ENCODE measurements at regions not wholly inside any gene's neighbourhood (a gene's known extent, or its start where the extent isn't known, plus 50 kb on each side); places are given as distances from the start of the nearest gene placed in this dataset.
A peak's percentile ranks its signal among the peaks of the same experiment; 100 is the strongest.
"Not testable (repeated sequence)": the region's sequence is repeated elsewhere in the genome, so short reads cannot be mapped to it uniquely, and the experiment has no call there.

DNA sequence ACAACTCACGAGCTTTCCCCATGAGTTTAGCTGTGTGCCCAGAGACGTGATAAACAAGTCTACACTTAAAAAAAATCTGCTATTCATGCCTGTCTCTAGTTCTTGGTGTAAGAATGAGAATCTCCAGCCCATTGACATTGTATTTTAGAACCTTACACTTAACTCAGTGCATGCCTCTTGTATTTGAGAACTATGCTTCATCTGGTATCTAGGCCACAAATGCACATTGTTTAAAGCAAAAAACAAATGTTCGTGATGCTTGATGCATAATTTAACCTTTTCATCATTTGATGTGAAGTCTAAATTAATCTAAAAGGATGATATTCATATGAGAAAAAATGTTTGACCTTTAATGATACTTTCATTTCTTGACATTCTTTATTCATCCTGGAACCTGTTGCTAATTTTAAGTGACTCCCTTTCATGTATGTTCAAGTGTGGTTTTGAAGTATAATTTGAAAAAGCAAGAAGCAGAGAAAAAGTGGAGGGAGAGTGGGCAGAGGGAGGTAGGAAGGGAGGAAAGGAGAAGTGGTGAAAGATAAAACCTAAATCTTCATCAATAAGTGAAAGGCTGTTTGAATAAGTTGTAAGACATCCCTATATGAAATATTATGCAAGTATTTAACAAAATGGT lies 116.9 kb downstream of the PFDN4 start:
- no peak for DNase-seq

DNA sequence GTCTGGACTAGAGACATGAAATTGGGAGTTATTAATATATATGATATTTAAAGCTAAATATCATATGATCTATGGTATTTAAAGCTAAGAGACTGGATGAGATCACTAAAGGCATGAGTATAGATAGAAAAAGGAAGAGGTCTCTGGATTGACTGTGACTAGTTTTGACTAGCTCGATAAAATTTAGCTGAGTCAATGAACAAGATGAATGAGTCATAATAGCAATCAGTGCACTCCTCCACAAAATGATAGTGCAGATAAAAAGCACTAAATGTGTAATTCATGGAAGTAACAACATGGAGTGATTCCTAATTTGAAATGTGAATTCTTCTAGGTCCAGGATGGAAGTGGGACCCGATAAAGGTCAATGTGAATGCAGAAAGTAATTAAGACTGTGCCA lies 127.4 kb downstream of the PFDN4 start:
- no peak for DNase-seq

DNA sequence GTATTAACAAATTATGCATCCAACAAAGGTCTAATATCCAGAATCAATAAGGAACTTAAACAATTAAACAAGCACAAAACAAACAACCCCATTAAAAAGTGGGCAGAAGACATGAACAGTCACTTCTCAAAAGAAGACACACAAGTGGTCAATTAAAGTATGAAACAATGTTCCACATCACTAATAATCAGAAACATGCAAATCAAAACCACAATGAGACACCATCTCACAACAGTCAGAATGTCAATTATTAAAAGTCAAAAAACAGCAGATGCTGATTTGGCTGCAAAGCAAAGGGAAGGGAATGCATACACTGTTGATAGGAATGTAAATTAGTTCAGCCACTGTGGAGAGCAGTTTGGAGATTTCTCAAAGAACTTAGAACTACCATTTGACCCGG lies 129.3 kb downstream of the PFDN4 start:
- no peak for DNase-seq

DNA sequence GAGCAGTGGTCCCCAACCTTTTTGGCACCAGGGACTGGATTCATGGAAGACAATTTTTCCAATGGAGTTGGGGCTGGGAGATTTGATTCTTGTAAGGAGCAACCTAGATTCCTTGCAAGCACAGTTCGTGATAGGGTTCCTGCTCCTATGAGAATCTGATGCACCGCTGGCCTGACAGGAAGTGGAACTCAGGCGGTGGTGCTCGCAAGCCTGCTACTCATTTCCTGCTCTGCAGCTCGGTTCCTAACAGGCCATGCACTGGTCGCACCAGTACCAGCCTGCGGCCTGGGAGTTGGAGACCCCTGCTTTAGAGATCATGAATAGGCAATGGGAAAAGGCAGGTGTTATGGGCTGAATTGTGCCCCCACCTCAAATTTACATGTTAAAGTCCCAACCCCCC lies 131.2 kb downstream of the PFDN4 start:
- no peak for DNase-seq

DNA sequence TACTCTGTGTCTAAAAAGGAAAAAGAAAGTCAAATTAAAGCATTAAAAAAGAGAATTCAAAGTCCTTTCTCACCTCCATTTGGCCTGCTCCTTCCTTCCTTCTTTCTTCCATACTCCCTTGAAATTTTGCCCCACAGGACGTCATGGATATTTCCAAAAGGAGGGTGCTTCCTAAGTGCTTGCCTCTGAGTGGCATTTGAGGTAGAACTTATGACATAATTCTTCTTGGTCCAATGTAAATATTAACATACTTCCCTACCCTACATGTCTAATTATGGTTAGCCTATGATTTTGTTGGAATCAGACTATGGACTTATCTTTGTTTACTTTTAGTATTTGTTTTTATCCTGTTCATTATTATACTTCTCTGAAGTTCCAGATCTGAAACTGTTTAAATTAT lies 132.3 kb downstream of the PFDN4 start:
- DNase-seq, result no peak

DNA sequence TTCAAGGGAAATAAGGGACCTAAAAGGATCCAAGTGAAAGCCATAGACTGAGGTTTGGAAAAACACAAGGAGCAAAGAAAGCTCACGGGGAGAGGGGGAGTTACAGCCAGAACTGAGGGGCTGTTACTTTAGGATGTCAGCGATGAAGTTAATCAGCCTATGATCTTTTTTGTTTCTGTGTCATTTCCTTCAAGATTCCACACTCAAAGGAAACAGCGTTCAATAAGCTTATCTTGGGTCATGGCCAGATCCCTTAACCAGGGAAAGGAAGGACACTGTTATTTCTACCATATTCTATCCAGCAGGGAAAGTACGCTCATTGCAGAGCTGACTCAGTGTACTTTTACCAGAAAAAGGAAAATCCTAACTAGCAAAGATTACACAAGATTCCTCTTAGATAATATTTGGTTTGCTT lies 132.8 kb downstream of the PFDN4 start:
- no peak for DNase-seq

DNA sequence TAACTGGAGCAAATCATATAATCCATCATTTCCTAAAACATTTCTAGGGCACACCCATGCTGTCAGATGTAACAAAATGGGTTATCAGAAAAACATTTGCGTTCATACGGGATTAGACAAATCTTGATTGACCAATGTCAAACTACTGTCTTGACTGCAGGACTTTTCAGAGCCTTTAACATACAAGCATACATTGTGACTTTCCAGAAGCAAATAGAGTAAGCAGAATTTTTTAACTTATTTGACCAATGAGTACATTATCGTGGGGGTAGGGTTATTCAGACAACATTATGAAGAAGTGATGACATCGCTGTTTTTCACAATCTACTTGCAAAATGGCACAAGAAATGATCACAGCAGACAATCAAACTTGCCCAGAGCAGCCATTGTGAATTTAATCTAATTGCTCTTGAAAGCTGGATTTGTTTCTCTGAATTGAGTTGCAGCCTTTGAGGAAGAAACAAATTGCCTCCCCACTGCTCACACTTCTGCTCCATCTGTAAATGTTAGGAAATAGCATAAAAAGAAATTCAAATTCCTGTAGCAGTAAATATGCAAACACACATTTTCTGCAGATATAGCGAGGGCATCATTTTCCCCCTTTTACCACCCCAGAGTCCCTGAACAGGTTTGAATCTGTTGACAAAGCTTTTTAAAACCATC lies 133.0 kb upstream of the DOK5 start:
- DNase-seq, result no peak

DNA sequence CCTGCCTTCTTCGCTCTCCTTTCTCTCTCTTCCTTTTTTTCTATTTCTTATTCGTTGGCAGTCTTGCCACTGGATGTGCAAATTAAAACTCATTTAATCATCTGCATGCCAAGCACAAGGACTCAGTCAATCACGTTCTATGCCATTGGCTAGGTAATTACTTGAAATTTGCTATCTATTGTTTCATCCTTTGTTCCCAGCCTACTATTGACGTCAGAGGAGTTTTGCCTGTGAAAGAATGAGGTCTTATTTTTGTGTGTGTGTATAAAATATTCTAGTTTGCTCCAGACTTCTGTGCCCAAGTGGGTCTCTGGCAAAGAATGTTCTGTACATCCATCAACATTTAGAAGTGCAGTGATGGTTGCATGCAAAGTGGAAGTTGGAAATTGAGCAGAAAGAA lies 132.3 kb upstream of the DOK5 start:
- DNase-seq, result no peak

DNA sequence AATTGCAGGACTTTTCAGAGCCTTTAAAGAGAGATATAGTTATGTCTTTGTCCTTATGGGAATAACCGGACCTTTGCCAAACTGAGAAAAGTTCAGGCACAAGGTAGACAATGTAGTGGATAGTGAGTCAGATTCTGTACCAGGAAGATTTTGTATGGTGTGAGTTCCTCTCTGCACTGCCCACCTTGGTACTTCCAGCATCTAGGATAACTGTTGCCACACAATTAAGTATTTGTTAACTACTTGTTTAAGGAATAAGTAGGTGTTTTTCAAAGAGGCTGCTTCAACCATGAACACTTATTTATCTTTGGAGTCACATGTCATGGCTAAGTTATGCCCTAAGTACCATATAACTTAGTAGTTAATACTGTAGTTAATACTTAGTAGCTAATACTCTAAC lies 131.8 kb upstream of the DOK5 start:
- no peak for DNase-seq

DNA sequence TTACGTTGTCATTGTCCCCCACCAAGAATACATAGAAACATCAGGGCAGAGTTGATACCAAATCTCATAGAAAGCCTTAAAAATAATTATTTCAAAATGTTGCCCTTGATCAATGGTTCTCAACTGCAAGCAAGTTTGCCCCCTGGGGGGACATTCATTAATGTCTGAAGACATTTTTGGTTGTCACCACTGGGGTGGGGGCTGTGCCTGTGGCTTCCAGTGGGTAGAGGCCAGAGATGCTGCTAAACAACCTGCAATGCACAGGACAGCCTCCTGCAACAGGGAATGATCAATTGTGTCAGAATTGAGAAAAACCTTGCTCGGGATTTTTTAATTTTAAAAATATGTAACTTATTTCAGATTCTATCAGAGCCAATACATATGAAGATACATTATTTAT lies 130.6 kb upstream of the DOK5 start:
- no peak for DNase-seq

DNA sequence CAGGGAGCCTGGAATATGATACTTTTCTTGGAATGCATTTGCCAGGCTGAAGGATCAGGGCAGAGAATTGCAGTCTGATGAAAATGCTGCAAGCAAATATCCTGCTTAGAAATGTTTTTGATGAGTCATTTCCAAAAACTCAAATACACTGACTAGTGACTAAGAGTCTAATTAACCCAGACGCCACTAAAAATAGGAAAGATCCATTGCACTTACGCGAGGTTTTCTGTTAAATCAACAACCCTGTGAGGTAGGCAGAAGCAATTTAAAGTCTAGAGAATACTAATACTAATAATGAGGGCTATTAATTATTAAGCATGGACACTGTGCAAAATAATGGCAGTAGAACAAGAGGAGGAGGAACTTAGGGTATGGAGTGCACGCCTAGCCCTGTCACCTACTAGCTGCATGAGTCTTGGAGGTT lies 130.1 kb upstream of the DOK5 start:
- peak; percentile 7 for DNase-seq

DNA sequence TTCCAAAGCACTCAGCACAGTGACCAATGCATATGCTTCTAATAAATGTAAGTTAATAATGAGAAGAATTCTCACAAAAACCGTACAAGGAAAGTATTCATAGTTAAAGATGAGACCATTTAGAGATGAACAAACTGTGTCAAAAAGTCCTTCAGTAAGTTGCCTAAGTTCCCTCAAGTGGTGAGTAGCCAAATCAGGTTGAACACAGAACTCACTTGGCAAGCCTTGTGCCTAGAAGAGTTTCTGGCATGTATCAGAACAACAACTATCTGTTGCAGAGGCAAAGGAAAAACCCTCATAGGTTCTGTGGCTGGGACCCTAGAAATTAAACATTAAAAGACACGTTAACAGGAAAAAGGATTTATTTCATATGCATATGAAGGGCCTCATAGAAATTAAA lies 129.6 kb upstream of the DOK5 start:
- no peak for DNase-seq

DNA sequence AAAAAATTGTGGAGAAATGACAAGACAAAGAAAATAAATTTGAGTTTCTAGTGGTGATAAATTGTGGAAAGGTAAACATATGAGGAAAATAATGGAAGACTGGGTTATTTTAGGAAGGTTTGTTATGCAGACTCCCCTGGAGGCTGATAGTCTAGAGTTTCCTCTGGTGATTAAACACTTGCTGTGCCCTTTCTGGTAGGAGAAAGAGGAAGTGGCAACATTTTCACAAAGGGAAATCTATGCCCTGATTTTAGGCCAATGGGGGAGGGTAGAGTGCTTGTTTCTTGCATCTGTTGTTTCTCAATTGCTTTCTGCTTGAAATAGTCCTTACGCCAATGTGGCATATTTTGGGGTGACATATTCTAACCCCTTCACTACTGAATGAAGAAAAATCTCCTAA lies 129.1 kb upstream of the DOK5 start:
- DNase-seq, result no peak

DNA sequence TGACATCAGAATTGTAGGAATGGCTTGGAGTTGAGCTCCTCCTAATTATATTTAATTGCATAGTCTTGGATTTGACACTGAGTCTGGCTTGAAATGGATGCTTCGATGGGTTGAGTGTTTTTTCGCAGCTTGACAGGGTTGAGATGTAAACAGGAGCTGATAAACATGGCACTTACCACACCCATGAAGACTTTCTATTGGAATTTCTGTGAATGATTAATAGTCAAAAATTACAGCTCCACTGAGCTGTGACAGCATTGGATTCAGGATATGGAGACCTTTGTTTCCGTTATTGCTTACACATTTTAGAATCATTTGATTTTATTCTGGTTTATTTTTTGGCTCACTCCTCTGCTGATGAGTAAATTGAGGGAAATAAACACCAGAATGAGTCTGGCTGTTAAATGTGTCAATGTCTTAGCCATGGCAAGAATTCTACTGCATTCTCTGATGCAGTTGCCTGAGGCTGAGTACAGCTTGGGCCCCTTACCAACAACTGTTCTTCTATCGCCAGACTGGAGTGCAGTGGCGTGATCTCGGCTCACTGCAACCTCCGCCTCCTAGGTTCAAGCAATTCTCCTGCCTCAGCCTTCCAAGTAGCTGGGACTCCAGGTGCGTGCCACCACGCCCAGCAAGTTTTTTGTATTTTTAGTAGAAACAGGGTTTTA lies 128.1 kb upstream of the DOK5 start:
- no peak for DNase-seq

DNA sequence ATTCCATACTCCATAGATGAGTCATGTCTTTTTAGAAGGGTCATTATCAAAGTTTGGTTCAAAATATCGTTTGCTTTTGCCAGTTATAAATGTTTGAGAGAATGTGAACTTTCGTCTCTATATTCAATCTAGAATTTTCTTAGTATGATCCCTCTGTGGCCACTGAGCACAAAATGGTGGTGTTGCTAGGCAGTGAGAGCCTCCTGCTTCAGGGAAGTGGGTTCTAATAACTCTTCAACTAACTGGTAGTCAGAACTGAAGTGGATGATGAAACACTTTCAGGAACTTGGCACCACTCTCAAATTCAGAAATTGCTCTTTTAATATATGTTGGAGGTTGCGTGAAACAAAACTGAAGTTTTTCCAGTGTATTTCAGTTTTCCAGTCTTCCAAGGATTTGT lies 125.0 kb upstream of the DOK5 start:
- no peak for DNase-seq

DNA sequence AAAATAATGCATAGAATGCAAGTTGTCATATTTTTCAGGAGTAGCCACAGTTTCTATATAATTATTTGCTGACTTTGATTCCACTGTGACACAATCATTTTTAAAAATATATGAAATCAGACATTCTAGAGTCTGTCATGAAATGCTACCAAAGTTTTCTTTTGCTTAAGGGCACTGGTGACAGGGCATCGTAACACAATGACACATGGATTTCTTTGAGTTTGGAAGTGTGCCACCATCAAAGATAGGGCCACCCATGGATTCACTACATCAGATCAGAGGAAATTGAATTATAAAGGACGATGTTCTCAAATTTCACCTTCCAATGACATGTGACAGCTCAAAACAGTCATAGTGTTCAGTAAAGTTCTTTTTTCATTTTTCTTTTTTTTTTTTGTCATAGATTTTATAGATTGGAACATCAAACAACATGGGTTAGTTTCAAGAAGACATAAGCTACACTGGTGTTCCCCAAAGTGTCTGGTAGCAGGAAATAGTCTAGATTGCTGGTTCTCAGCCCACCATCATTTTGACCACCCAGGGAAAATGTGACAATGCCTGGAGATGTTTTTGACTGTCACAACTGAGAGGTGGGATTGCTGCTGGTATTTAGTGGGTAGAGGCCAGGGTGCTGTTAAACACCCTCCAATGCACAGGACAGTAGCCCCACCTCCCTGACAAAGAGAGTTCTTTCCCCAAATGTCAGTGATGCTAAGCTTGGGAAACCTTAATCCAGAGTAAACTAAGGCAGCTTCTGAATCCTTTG lies 123.8 kb upstream of the DOK5 start:
- DNase-seq, result no peak

DNA sequence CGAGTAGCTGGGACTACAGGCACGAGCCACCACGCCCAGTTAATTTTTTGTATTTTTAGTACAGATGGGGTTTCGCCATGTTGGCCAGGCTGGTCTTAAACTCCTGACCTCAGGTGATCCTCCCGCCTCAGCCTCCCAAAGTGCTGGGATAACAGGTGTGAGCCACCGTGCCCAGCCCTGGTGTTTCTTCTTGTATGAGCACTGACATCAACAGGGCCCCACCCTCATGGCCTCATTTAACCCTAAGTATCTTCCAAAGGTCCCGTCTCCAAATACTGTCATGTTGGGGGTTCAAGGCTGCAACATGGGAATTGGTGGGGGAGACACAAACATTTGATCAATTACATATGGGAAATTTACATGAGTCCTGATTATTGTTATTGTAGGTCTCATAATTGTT lies 122.9 kb upstream of the DOK5 start:
- not testable (repeated sequence) for DNase-seq

DNA sequence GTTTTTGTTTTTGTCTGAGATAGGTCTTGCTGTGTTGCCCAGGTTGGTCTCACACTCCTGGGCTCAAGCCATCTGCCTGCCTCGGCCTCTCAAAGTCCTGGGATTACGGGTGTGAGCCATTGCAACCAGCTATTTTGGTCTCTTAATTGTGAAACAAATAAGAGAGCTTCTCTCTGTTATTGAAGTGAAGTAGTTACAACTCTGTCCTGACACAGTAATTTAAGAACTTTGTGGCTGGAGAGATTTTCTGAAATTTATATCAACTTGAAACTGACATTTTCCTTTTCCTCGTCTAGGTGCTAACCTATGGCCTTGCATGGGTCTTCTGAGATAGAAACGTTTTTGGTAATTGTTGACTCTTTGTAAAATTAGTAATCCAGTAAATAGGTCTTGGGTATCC lies 122.1 kb upstream of the DOK5 start:
- no peak for DNase-seq

DNA sequence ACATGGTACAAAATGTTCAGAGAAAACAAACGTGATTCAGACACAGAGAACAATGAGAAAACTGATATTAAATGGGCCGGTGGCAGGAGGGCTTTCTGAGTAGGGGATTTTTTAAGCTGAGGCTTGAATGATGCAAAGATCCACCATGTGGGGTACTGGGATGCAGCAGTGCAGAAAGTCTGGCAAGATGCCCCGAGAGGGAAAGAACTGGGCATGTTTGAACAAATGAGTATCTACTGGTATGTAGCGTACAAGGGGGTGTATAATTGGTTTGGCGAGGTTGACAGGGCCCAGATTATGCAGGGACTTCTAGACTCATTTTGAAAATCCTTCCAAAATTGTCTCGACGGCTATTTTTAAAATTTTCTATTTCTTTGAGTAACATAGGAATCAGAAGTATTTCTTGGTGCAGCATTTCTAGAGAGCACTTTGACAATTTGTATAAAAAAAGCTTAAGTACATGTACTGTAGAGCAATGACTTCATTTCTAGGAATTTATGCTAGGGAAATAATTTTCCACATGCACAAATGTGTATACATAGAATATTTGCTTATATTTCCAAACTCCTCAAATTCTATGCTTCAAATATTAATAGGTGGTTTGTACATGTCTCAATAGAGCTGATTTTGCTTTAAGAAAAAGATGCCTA lies 119.6 kb upstream of the DOK5 start:
- no peak for DNase-seq

DNA sequence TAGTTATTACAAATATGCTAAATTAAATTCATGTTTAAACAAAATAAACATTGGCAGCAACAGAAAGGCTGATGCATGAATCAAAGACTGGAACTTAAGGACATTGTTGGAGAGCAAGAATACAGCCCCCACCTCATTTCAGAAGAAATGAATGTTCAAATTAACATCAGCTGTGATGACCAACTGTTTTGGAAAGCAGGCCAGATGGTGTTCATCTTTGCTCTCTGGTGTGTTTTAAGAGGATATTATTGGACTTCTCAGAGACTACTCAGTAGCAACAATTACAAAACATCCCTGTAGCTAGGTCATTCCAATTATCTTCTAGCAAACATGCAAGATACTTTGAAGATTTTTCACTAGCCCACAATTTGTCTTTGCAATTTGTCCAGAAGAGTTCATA lies 118.6 kb upstream of the DOK5 start:
- no peak for DNase-seq

DNA sequence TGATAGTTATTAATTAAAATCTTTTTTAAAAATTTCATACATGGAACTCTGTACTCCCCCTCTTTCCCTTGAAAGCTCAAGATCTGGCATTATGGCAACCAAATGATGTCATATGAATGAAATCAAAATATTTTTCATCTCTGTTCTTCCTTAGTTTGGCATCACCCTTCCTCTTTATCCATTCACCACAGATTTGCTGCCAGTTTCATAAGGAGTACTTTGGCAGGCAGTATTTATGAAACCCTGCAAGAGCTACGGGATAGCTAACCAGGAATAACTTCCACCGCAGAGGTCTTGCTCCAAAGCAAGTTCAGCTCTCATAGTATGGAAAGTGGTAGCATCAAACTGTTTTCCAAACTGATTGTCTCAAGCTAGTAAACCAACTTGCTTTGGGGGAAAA lies 113.9 kb upstream of the DOK5 start:
- DNase-seq, result no peak

DNA sequence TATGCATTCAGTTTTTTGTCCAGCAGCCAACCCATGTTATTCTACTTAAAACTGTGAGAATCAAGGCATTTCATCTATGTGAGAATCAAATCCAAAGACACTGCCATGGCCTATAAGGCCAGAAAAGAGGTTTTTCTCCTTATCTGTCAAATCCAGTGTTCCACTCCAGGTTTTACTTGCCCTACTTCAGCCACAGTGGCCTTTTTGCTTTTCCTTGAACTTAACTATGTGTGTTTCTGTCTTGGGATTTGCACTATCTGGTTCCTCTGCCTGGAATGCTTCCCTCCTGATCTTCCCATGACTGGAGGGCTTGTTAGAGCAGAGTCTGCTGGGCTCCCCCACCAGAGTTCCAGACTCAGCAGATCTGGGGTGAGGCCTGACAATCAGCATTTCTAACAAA lies 113.1 kb upstream of the DOK5 start:
- DNase-seq, result no peak

DNA sequence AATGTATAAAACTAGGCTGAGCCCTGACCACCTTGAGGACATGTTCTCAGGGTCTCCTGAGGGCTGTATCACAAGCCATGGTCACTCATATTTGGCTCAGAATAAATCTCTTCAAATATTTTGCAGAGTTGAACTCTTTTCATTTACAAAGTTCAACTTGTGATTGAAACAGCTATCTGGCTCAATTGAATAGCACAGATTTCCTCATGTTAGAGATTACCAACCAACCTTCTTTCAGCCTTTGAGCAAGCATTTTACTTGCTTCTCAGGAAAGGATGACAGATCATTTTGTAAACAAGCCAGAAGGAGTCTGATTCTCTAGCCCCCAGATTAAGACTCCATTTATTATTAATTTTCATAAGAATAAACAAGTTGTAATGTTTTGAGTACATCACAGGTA lies 111.0 kb upstream of the DOK5 start:
- DNase-seq, result no peak
